ENCODE measurements at regions not wholly inside any gene's neighbourhood (a gene's known extent, or its start where the extent isn't known, plus 50 kb on each side); places are given as distances from the start of the nearest gene placed in this dataset.
"Not testable (repeated sequence)": the region's sequence is repeated elsewhere in the genome, so short reads cannot be mapped to it uniquely, and the experiment has no call there.

DNA sequence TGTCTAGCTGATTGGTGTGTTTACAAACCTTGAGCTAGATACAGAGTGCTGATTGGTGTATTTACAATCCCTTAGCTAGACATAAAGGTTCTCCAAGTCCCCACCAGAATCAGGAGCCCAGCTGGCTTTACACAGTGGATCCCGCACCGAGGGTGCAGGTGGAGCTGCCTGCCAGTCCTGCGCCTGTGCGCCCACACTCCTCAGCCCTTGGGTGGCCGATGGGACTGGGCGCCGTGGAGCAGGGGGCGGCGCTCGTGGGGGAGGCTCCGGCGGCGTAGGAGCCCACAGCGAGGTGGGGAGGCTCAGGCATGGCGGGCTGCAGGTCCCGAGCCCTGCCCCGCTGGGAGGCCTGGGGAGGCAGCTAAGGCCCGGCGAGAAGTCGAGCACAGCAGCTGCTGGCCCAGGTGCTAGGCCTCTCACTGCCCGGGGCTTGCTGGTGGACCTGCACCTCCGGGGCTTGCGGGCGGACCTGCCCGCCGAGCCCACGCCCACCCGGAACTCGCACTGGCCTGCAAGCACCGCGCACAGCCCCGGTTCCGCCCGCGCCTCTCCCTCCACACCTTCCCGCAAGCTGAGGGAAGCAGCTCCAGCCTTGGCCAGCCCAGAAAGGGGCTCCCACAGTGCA is 51.0 kb upstream of the CDYL start:
- not testable (repeated sequence) for DNase-seq (ENCODE audit: low read depth, low spot score)

GRCh38 chr6:4724727-4725126 is 51.5 kb upstream of the CDYL start:
- DNase-seq (ENCODE audit: low read depth, low spot score): not testable (repeated sequence)

GRCh38 chr6:4723383-4723782 is 52.8 kb upstream of the CDYL start:
- DNase-seq (ENCODE audit: low read depth, low spot score): peak; percentile 44

- not testable (repeated sequence) for DNase-seq (ENCODE audit: low read depth, low spot score)
Measured at GRCh38 chr6:4721368-4721767, 54.8 kb upstream of the CDYL start.

DNA sequence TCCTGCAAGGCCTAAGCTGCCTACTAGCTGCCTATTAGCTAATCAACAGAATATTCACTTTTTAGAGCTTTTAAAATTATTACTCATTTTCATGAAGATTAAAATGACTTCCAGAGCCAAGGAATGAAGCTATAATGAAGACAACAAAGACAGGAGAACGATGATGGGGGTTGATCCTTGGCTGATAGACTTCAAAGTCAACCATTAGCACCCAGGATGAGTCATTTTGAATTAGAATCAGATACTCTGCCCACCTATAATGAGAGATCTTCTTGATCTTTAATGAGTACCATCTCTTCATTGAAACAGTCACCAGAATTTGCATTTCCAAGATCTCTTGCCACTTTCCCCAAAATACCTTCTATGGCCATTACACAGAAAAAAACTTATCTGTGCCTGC is 56.7 kb upstream of the CDYL start:
- no peak for DNase-seq (ENCODE audit: low read depth, low spot score)

DNA sequence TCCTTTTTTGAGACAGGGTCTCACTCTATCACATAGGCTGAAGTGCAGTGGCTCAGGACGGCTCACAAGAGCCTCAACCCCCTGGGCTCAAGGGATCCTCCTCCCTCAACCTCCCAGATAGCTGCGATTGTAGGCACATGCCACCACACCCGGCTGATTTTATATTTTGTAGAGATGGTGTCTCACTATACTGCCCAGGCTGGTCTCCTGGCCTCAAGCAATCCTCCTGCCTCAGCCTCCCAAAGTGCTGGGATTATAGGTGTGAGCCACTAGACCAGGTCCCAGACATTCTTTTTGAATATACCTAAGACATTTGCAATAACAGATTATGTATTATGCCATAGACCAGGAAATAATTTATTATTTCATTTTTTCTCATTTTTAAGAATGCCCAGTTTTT is 58.3 kb upstream of the CDYL start:
- DNase-seq (ENCODE audit: low read depth, low spot score): no peak

DNA sequence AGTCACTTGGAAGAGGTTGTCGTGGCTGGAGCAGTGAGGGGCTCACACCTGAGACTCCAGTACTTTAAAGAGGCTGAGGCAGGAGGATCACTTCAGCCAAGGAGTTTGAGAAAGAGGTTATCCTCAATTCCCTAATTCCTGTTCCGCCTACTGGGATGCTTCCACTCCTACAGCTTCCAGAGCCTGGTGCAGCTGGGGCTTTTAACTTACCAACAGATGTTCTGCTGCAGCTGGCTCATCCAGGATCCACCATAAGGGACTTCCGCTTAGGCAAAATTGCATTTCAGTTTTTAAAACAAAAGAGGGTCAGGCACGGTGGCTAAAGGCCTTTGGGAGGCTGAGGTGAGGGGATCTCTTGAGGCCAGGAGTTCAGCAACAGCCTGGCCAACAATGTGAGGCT is 59.1 kb upstream of the CDYL start:
- no peak for DNase-seq (ENCODE audit: low read depth, low spot score)

GRCh38 chr6:4714961-4715501 is 61.2 kb upstream of the CDYL start:
- DNase-seq (ENCODE audit: low read depth, low spot score): peak; percentile 40

DNA sequence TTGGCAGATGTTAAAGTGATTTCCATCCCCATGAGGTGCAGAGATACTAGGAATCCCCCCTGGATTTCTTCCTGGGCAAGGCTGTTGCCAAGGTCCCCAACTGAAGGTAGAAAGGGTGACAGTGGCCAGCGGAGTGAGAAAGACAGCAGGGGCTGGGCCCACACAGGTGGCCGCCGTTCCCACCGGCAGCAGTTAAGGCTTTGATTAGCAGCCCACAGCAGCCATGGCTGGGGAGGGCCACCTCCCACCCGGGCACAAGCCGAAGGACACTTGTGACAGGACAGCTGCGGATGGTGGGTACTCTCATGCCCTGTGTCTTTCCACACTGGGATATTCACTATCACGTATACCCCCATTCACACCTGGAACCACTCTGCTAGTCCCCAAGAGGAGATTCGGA is 63.9 kb upstream of the CDYL start:
- no peak for DNase-seq (ENCODE audit: low read depth, low spot score)

DNA sequence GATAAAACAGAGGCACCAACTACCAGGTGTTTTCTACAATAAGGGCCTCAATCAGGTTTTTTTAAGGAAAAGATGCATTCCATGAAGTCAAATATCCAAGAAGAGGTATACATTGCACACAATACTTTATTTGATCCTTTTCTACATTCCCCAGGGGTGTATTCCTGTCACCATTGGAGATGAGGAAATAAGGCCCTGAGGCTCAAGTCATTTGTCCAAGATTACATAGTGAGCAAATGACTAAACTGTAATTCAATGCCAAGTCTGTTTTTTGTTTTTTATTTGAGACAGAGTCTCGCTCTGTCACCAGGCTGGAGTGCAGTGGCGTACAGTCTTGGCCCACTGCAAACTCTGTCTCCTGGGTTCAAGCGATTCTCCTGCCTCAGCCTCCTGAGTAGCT is 69.2 kb upstream of the CDYL start:
- no peak for DNase-seq (ENCODE audit: low read depth, low spot score)

DNA sequence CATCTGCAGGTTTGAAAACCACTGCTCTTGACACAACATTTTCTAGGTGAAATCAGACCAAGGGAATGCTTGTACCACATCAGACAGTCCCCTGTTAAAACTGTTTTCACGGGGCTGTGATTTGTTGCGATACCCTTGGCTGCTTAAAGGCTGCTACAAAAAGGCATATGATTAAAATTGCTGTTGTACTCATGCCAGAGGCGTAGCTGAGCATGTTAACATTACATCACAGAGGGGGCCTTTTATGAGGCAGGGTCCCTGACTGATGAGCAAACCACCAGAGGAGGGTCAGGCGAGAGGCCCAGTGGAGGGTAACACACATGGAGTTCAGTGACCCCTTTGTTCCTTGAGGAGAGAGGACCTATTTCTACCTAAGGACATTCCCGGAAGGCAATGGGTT is 70.4 kb upstream of the CDYL start:
- DNase-seq (ENCODE audit: low read depth, low spot score): no peak

DNA sequence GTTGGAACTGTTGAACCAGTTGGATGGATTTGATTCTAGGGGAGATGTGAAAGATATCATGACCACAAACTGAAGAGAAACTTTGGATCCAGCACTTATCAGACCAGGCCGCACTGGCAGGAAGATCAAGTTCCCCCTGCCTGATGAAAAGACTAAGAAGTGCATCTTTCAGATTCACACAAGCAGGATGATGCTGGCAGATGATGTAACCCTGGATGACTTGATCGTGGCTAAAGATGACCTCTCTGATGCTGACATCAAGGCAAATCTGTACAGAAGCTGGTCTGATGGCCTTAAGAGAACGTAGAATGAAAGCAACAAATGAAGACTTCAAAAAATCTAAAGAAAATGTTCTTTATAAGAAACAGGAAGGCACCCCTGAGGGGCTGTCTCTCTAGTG is 72.8 kb upstream of the CDYL start:
- DNase-seq (ENCODE audit: low read depth, low spot score): no peak

GRCh38 chr6:4698901-4699659 is 77.1 kb upstream of the CDYL start:
- no peak for DNase-seq (ENCODE audit: low read depth, low spot score)

- no peak for DNase-seq (ENCODE audit: low read depth, low spot score)
Measured at GRCh38 chr6:4693173-4693970, 82.8 kb upstream of the CDYL start.

GRCh38 chr6:4692664-4693063 is 83.5 kb upstream of the CDYL start:
- DNase-seq (ENCODE audit: low read depth, low spot score): no peak

DNA sequence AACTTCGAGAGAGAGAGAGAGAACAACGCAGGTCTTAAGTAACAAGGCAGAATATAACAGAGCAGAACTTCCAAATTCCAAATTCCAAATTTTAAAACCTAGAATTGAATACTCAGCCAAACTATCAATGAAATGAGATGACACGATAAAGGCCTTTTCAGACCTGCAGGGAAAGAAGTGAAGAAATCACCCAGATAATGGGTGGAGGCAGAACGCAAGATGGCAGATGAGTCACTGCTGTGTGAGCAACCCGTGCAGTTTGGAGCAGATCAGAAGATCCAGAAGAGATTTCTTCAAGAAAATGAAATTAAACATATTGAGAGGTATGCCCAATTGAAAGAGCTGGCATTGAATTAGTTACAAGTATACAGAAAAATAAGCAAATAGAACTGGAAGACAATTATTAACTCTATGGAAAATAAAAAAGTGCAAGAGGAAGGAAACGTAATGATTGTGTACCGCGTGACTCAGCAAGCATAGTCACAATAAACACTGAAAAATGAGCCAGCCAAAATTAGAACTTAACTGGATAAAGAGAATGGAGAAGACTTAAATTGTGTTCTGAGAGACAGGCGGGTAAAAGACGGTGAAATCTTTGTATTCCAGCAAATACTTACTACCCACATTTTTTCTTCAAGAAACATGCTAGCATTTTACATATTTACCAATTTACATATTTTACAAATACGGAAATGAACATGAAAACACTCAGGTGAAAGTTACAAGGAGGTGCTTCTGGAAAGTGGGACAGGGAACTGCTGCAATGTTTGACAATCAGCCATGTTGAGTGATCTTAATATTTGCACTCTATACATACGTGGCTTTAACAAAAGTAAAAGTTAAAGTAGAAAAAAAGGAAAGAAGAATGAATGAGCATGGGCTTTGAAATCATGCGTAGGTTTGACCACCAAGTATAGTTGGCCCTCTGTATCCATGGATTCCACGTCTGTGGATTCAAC is 87.9 kb upstream of the CDYL start:
- DNase-seq (ENCODE audit: low read depth, low spot score): no peak

- no peak for DNase-seq (ENCODE audit: low read depth, low spot score)
Measured at GRCh38 chr6:4687656-4687988, 88.6 kb upstream of the CDYL start.

DNA sequence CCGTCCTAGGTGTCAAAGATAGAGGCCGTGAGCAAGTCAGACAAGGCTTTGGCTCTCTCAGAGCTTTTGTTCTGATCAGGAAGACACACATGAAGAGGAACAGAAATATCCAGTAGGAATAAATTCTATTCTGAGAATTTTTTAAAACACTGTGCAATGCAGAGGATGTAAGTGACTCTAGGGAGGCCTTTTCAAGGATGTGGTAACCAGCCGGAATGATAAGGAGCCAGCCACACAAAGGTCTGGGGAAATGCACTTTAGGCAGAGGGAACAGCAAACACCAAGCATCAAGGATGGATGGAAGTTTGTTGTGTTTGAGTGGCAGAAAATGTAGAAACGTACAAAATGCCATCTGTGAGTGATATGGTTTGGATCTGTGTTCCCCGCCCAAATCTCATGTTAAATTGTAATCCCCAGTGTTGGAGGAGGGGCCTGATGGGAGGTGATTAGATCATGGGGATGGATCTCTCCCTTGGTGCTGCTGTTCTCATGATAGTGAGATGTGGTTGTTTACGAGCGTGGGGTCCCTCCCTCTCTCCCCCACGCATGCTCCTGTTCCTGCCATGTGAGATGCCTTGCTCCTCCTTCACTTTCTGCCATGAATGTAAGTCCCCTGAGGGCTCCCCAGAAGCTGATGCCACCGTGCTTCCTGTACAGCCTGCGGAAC is 93.6 kb upstream of the CDYL start:
- no peak for DNase-seq (ENCODE audit: low read depth, low spot score)

GRCh38 chr6:4678506-4679300 is 97.5 kb upstream of the CDYL start:
- no peak for DNase-seq (ENCODE audit: low read depth, low spot score)

DNA sequence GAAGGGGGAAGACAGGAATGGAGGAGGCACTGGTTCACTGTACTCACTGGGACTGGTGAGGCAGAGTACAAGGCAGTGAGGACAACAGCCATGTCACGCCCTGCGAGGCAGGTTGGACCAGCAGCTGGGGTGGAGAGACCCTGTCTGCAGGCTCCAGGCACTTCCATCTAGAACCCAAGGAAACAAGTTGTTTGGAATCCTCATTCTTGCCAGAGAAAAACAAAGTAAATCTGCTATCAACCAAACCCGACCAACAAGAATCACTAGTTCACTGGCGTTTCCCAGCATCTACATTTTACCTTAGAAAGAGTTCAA is 98.5 kb upstream of the CDYL start:
- DNase-seq (ENCODE audit: low read depth, low spot score): peak; percentile 56
